NB4 (cell line): ENCODE measurements at regions not wholly inside any gene's neighbourhood (a gene's known extent, or its start where the extent isn't known, plus 50 kb on each side); places are given as distances from the start of the nearest gene placed in this dataset.

Experiments used
- CTCF ChIP-seq: IDR thresholded peaks from one replicate; pipeline ENCODE4 v1.5.1; 2012; ENCODE audit warnings: low read depth, low read length
- MAX ChIP-seq: IDR thresholded peaks from 2 replicates; pipeline ENCODE4 v1.6.1; 2011; ENCODE audit warnings: low read depth, low read length
- MYC ChIP-seq: IDR thresholded peaks from 2 replicates; pipeline ENCODE4 v1.6.1; 2011; ENCODE audit warnings: low read depth, low read length
- POLR2A ChIP-seq: IDR thresholded peaks from 2 replicates; pipeline ENCODE4 v1.6.1; 2011; ENCODE audit warnings: mild to moderate bottlenecking; ENCODE audit not compliant: insufficient read length; ENCODE audit errors: extremely low read depth

- TF ChIP-seq CTCF: no peak
- no peak for TF ChIP-seq POLR2A
- TF ChIP-seq MAX: no peak
- TF ChIP-seq MYC: no peak
Measured at GRCh38 chr5:176740702-176741496, 69.5 kb upstream of the UNC5A start.
